HEK293T (cell line): ENCODE measurements at regions not wholly inside any gene's neighbourhood (a gene's known extent, or its start where the extent isn't known, plus 50 kb on each side); places are given as distances from the start of the nearest gene placed in this dataset.

Experiments used
- CTCF ChIA-PET: fragments of 350-600 bp; formaldehyde crosslinking; extraction: SDS; loops from one replicate; lab custom pipeline; 2021; ENCODE audit warnings: antibody characterized with exemption, inconsistent platforms; lab: Yijun Ruan, JAX
- POLR2A ChIA-PET: fragments of 350-600 bp; formaldehyde crosslinking; extraction: SDS; loops from one replicate; lab custom pipeline; 2020; ENCODE audit warnings: antibody characterized with exemption, inconsistent platforms; lab: Yijun Ruan, JAX
- DNase-seq: peaks from one replicate; pipeline ENCODE4 v3.0.0; 2012; ENCODE audit warnings: mixed read lengths; ENCODE audit errors: extremely low spot score
- ARNT ChIP-seq: fragments of 450-650 bp; IDR thresholded peaks from 2 replicates; pipeline ENCODE4 v1.6.1; 2017; ENCODE audit warnings: mild to moderate bottlenecking
- BHLHE40 ChIP-seq: fragments of 450-650 bp; IDR thresholded peaks from 2 replicates; pipeline ENCODE4 v1.6.1; 2016; ENCODE audit warnings: mild to moderate bottlenecking, moderate library complexity, borderline replicate concordance
- CTBP1 ChIP-seq: fragments of 450-650 bp; IDR thresholded peaks from 2 replicates; pipeline ENCODE4 v1.6.1; 2016; ENCODE audit warnings: borderline replicate concordance
- ELF4 ChIP-seq: fragments of 450-650 bp; IDR thresholded peaks from 2 replicates; pipeline ENCODE4 v1.6.1; 2017; ENCODE audit warnings: antibody characterized with exemption
- FOXA1 ChIP-seq: fragments of 450-650 bp; IDR thresholded peaks from 2 replicates; pipeline ENCODE4 v1.6.1; 2016; ENCODE audit warnings: mild to moderate bottlenecking
- FOXK2 ChIP-seq: fragments of 450-650 bp; IDR thresholded peaks from 2 replicates; pipeline ENCODE4 v1.6.1; 2016; ENCODE audit warnings: mild to moderate bottlenecking
- FOXM1 ChIP-seq: fragments of 450-650 bp; IDR thresholded peaks from 2 replicates; pipeline ENCODE4 v1.6.1; 2017; ENCODE audit warnings: mild to moderate bottlenecking, borderline replicate concordance
- HDGF ChIP-seq: fragments of 450-650 bp; IDR thresholded peaks from 2 replicates; pipeline ENCODE4 v1.6.1; 2017; ENCODE audit warnings: antibody characterized with exemption, borderline replicate concordance
- L3MBTL2 ChIP-seq: fragments of 450-650 bp; conservative IDR thresholded peaks from 2 replicates; pipeline ENCODE4 v1.6.1; 2016; ENCODE audit warnings: mild to moderate bottlenecking
- LEF1 ChIP-seq: fragments of 450-650 bp; IDR thresholded peaks from 2 replicates; pipeline ENCODE4 v1.6.1; 2017; ENCODE audit warnings: mild to moderate bottlenecking, borderline replicate concordance
- NFRKB ChIP-seq: fragments of 450-650 bp; IDR thresholded peaks from 2 replicates; pipeline ENCODE4 v1.6.1; 2016; ENCODE audit warnings: mild to moderate bottlenecking, moderate library complexity
- SP1 ChIP-seq: fragments of 450-650 bp; IDR thresholded peaks from 2 replicates; pipeline ENCODE4 v1.6.1; 2017
- SUZ12 ChIP-seq: fragments of 450-650 bp; IDR thresholded peaks from 2 replicates; pipeline ENCODE4 v1.6.1; 2016; ENCODE audit warnings: mild to moderate bottlenecking
- TARDBP ChIP-seq: fragments of 450-650 bp; IDR thresholded peaks from 2 replicates; pipeline ENCODE4 v1.6.1; 2016
- ZNF384 ChIP-seq: fragments of 450-650 bp; IDR thresholded peaks from 2 replicates; pipeline ENCODE4 v1.6.1; 2016
- TF ChIP-seq, protein P1 (sequence below): fragments of 450-650 bp; IDR thresholded peaks from 2 replicates; pipeline ENCODE4 v1.6.1; 2016

DNA sequence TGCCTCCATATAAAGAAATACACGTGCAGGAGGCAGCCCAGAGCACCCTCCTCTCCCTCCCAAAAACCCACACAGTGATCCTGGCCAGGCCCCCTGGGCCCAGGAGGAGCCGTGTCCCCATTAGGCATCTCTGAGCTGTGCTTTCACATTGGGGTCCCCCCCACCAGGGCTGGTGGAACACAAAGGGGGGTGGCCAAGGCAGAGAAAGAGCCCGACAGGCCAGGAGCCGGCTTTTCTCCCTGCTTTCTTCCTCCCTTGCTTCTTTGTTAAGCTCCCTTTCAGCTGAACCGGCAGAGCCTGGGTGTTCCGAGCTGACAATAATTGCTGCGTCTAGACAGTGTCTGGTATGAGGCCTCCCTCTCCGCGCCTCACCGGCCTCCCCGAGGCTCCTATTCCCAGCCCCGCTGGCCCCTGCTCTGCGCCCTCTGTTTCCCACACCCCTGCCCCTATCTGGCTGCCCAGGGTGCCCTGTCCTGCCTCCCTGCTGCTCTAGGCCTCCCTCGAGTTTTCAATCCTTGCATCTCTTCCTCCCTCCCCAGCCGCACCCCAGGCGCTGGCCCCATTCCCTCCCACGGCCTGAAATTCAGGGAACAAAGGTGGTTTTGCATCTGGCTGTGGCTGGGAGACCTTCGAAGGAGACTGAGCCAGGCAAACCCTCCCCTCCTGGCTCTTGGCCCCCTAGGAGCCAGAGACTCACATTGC, 120.6 kb downstream of the C9orf50 start:
- ChIA-PET POLR2A (interaction anchor here (1.0 to 1.1 kb wide), 2 partner anchors 11 to 322 kb away, joined by 3 read pairs; partner anchors contain the start of gene IER5L), CTCF (interaction anchor here (0.6 kb wide), 1 partner anchor 20 kb away, joined by 4 read pairs; no protein-coding TSS in a partner anchor)
- TF ChIP-seq NFRKB (no peak), CTBP1 (no peak), ELF4 (no peak), BHLHE40 (no peak), FOXM1 (no peak), LEF1 (no peak), SP1 (no peak), ZNF384 (no peak), L3MBTL2 (no peak), HDGF (no peak), FOXA1 (no peak), FOXK2 (no peak), TARDBP (no peak), ARNT (no peak), SUZ12 (no peak)
- TF ChIP-seq, protein P1, sequence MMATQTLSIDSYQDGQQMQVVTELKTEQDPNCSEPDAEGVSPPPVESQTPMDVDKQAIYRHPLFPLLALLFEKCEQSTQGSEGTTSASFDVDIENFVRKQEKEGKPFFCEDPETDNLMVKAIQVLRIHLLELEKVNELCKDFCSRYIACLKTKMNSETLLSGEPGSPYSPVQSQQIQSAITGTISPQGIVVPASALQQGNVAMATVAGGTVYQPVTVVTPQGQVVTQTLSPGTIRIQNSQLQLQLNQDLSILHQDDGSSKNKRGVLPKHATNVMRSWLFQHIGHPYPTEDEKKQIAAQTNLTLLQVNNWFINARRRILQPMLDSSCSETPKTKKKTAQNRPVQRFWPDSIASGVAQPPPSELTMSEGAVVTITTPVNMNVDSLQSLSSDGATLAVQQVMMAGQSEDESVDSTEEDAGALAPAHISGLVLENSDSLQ: no peak
- DNase-seq: no peak

DNA sequence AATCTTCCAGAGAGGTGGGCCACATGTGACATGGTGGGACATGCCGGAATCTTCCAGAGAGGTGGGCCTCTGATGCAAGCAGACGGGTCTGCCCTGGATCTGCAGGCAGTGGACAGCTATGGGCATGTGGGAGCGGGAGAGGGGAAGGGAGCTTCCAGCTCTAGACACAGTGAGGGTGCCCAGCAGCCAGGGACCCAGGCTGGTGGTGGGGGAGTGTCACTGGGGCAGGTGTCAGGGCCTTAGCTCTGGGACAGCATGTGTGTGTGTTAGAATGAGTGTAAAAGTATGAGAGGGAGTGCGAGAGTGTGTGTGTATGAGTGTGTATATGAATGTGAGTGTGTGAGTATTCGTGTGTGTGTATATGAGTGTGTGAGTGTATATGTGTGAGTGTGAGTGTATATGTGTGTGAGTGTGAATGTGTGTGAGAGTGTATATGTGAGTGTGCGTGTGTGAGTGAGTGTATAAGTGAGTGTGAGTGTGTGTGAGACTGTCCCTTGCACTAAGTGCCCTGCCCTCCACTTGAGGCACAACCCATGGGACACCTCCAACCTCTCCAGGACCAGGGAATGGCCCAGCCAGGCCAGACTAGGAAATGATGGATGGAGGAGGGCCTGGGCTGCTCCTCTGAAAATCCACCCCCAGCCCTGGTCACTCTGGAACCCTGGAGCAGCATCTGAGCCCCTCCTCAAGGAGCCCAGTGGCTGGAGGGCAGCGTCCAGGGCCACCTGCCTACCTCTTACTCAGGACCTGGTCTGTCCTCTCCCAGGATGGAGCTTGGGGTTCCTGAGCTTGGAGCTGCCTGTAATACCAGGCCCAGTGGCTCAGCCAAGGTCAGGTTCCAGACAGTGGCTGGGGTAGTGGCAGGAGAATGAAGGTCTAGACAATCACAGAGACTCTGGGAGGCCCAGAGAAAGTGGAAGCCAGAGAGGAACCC, 122.2 kb downstream of the C9orf50 start:
- POLR2A ChIA-PET: no interaction called here
- TF ChIP-seq SP1: no peak
- no peak for TF ChIP-seq NFRKB
- no peak for TF ChIP-seq CTBP1
- no peak for TF ChIP-seq ELF4
- no peak; the same call in none of the 2 replicates for TF ChIP-seq TARDBP
- TF ChIP-seq, protein P1: no peak
- no peak for TF ChIP-seq FOXK2
- no peak for TF ChIP-seq HDGF
- no peak for TF ChIP-seq SUZ12
- no peak for TF ChIP-seq FOXM1
- TF ChIP-seq ARNT: no peak
- TF ChIP-seq L3MBTL2: no peak
- CTCF ChIA-PET: no interaction called here

DNA sequence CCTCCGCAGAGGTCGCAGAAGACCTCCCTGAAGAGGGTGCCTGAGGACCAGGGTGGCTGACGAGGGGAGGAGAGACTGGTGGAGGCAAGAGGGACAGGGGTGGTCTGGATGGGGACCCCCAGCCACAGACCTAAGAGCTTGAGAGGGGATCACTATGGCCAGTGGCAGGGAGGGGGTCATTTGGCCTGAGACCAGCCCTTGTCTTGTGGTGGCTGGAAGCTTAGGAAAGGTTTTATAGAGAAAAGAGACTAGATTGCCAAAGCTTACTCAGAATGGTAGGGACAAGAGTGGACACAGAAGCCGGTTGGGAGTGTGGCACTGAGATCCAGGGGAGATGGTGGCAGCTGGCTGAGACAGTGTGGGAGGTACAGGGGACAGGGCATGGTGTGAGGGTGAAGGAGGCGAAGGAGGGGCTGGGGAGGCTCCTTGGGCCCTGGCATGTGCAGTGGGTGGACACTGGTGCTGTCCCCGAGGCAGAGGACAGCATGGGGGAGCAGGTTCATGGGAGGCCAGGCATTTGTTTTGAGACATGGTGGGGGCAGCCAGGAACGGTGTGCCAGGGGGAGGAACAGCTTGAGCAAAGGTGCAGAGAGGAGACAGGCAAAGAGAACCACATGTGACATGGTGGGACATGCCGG, 123.0 kb downstream of the C9orf50 start:
- CTCF ChIA-PET: interaction anchor here (0.6 kb wide), 1 partner anchor 89 kb away, joined by 3 read pairs; no protein-coding TSS in a partner anchor
- DNase-seq: no peak
- POLR2A ChIA-PET: interaction anchor here (2.6 to 2.7 kb wide), 2 partner anchors 9 to 37 kb away, joined by 15 to 16 read pairs; no protein-coding TSS in a partner anchor
- no peak for TF ChIP-seq CTBP1
- no peak for TF ChIP-seq FOXM1
- no peak for TF ChIP-seq L3MBTL2
- TF ChIP-seq ARNT: no peak
- TF ChIP-seq SP1: no peak
- TF ChIP-seq NFRKB: no peak
- no peak for TF ChIP-seq ZNF384

More for the DNA sequence above, 122.2 kb downstream of the C9orf50 start:
- no peak for DNase-seq

DNA sequence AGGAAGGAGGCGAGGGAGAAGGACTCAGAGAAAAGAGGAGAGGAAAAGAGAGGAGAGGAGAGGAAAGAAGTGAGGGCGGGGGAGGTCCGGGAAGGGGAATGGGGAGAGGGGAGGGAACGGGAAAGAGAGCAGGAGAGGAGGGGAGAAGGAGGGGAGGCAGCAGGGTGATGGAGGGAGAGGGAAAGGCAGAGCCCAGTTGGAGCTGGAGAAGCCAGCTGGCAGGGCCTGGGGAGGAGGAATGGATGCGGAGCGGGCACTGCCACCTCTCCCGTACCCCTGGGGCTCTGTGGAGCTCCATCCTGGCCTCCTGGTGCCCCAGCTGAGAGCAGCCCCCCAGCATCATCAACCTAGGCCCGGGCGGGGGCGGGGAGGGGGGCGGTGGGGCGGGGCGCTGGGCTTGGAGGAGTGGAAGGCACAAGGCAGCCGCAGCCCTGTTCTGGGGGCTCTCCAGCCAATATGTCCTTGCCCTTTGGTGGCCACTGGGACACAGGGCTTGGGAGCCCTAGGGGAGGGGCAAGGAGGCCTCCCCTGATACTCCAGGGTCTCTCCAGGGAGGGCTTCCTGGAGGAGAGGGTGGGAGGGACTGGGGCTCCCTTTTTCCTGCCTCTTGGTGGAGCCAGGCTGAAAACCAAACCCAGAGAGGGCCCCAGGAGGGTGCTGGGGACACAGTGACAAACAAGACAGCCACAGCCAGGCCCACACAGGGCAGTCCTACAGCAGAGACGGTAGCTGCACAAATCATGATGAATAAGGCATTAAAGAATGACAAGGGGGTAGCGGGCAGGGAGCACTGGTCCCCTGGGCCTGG, 123.7 kb downstream of the C9orf50 start:
- no peak for DNase-seq
- CTCF ChIA-PET: interaction anchor here (0.6 kb wide), 1 partner anchor 90 kb away, joined by 3 read pairs; no protein-coding TSS in a partner anchor
- POLR2A ChIA-PET: interaction anchor here (0.7 to 3.1 kb wide), 9 partner anchors 9 to 324 kb away, joined by 3 to 35 read pairs (median 9); no protein-coding TSS in a partner anchor
- no peak for TF ChIP-seq ELF4
- no peak for TF ChIP-seq ARNT
- no peak for TF ChIP-seq FOXA1
- TF ChIP-seq FOXM1: no peak
- TF ChIP-seq FOXK2: no peak
- no peak for TF ChIP-seq BHLHE40
- no peak for TF ChIP-seq NFRKB
- TF ChIP-seq, protein P1: no peak
- TF ChIP-seq L3MBTL2: no peak
- TF ChIP-seq SP1: no peak
- no peak for TF ChIP-seq LEF1
